Neural progenitor cell (in vitro differentiated cells): ENCODE measurements at regions not wholly inside any gene's neighbourhood (a gene's known extent, or its start where the extent isn't known, plus 50 kb on each side); places are given as distances from the start of the nearest gene placed in this dataset.

Experiments
- DNase-seq: peaks from one replicate; pipeline ENCODE4 v3.0.0-alpha.2; 2016; ENCODE audit warnings: low spot score
- H2AFZ ChIP-seq: fragments of 200-600 bp; sonication (generic); replicated peaks from 2 replicates; pipeline ENCODE4 v1.6.1; 2016; ENCODE audit warnings: antibody characterized with exemption
- H3F3A ChIP-seq: fragments of 200-600 bp; sonication (generic); 2 replicates; pipeline ENCODE4 v1.6.1; 2016; ENCODE audit warnings: antibody characterized with exemption, low read depth
- H3K27ac ChIP-seq: fragments of 200-600 bp; sonication (generic); 2 replicates; pipeline ENCODE4 v1.5.1; 2016; ENCODE audit warnings: mild to moderate bottlenecking
- H3K27me3 ChIP-seq: fragments of 200-600 bp; sonication (generic); 2 replicates; pipeline ENCODE4 v1.6.1; 2016; ENCODE audit warnings: mild to moderate bottlenecking, moderate library complexity
- H3K36me3 ChIP-seq: fragments of 200-600 bp; sonication (generic); 2 replicates; pipeline ENCODE4 v1.5.1; 2016
- H3K4me1 ChIP-seq: fragments of 200-600 bp; sonication (generic); 2 replicates; pipeline ENCODE4 v1.6.1; 2016; ENCODE audit warnings: mixed run types
- H3K4me2 ChIP-seq: fragments of 200-600 bp; sonication (generic); 2 replicates; pipeline ENCODE4 v1.6.1; 2016
- H3K4me3 ChIP-seq: fragments of 200-600 bp; sonication (generic); 2 replicates; pipeline ENCODE4 v1.5.1; 2016
- H3K79me2 ChIP-seq: fragments of 200-600 bp; sonication (generic); 2 replicates; pipeline ENCODE4 v1.6.1; 2016; ENCODE audit warnings: low read depth
- H3K9ac ChIP-seq: fragments of 200-600 bp; sonication (generic); 2 replicates; pipeline ENCODE4 v1.6.1; 2016
- H3K9me3 ChIP-seq: fragments of 200-600 bp; sonication (generic); 2 replicates; pipeline ENCODE4 v1.5.1; 2016; ENCODE audit warnings: low read depth
- H4K20me1 ChIP-seq: fragments of 200-600 bp; sonication (generic); 2 replicates; pipeline ENCODE4 v1.6.1; 2016; ENCODE audit warnings: low read depth
- H3K27ac Mint-ChIP-seq: 3 replicates; pipeline ENCODE4 v1.8.0; 2021; ENCODE audit warnings: mixed read lengths
- H3K27me3 Mint-ChIP-seq: 2 replicates; pipeline ENCODE4 v1.8.0; 2022; ENCODE audit warnings: low read depth, mild to moderate bottlenecking, inconsistent platforms, moderate library complexity, mixed read lengths; ENCODE audit not compliant: insufficient read depth
- H3K36me3 Mint-ChIP-seq: 3 replicates; pipeline ENCODE4 v1.8.0; 2021; ENCODE audit warnings: mixed read lengths
- H3K4me1 Mint-ChIP-seq: 3 replicates; pipeline ENCODE4 v1.8.0; 2021; ENCODE audit warnings: mixed read lengths
- H3K4me3 Mint-ChIP-seq: 3 replicates; pipeline ENCODE4 v1.8.0; 2021; ENCODE audit warnings: mild to moderate bottlenecking, moderate library complexity, mixed read lengths
- H3K9me3 Mint-ChIP-seq: 3 replicates; pipeline ENCODE4 v1.8.0; 2020; ENCODE audit warnings: mixed read lengths
- CTCF ChIP-seq: fragments of 200-600 bp; sonication (generic); IDR thresholded peaks from 2 replicates; pipeline ENCODE4 v1.5.1; 2017; ENCODE audit warnings: antibody characterized with exemption, mild to moderate bottlenecking
- EZH2 ChIP-seq: fragments of 200-600 bp; sonication (generic); IDR thresholded peaks from 2 replicates; pipeline ENCODE4 v1.6.1; 2017; ENCODE audit warnings: antibody characterized with exemption, mild to moderate bottlenecking, moderate library complexity
- EZH2phosphoT487 ChIP-seq: fragments of 200-600 bp; sonication (generic); IDR thresholded peaks from 2 replicates; pipeline ENCODE4 v1.6.1; 2017; ENCODE audit warnings: antibody characterized with exemption

DNA sequence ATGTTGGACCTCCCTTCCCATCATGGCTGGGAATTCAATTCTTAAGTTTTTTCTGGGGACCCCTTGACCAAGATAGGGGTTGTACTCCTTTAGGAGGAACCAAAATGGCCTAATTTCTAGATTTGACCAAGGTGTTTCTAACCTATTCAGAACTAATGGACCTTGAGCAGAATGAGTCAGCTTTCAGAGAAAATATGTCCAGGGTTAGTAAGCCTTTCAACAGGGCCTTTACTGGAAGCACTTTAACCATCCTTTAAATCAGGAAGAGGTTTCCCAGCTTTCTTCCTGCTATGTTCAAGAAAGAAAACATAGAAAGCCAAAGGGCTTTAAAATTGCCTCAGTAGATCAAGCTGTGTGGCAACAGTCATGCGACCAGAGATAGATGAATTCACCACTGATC, 1184.9 kb upstream of the ACVR2A start:
- Mint-ChIP-seq H3K4me3 (no peak overlapping the region), H3K27ac (no peak overlapping the region), H3K9me3 (peaks cover 3% of the 10 kb centered on the region), H3K36me3 (no peaks in the 10 kb centered on the region), H3K4me1 (no peaks in the 10 kb centered on the region), H3K27me3 (no peaks in the 10 kb centered on the region)
- peaks cover 8% of the 10 kb centered on the region for H3K4me1 ChIP-seq
- H3F3A ChIP-seq, result no peaks in the 10 kb centered on the region
- H3K9ac ChIP-seq, result no peak overlapping the region
- no peak for TF ChIP-seq EZH2
- TF ChIP-seq EZH2phosphoT487, result no peak
- TF ChIP-seq CTCF, result no peak
- no peak overlapping the region for H3K4me2 ChIP-seq
- no peak overlapping the region for H3K27ac ChIP-seq
- no peaks in the 10 kb centered on the region for H3K79me2 ChIP-seq
- no peaks in the 10 kb centered on the region for H3K36me3 ChIP-seq
- H4K20me1 ChIP-seq, result no peaks in the 10 kb centered on the region
- no peak overlapping the region for H3K4me3 ChIP-seq
- no peaks in the 10 kb centered on the region for H3K27me3 ChIP-seq
- H2AFZ ChIP-seq, result peak overlapping the region; percentile 21
- no peak for DNase-seq
- H3K9me3 ChIP-seq, result no peaks in the 10 kb centered on the region

DNA sequence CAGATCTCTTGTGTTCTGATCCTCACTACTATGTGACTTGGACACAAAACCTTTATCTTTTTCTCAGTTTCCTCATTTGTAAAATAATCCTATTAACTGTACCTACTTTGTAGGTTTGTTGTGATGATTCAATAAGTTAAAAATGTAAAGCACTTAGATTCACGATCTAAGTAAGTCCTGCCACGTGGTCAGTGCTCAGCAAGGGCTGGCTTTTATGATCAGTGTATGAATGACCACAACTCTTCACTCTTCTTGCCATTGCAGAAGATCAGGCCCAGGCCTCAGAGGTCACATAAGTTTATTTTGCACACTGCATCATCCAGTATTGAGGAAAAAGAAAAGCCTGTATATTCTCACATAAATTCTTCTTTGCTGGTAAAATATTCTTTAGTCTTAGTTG, 1192.5 kb upstream of the ACVR2A start:
- H3K9me3 Mint-ChIP-seq, result no peaks in the 10 kb centered on the region
- no peaks in the 10 kb centered on the region for H3K36me3 Mint-ChIP-seq
- H3K9ac ChIP-seq, result no peak overlapping the region

DNA sequence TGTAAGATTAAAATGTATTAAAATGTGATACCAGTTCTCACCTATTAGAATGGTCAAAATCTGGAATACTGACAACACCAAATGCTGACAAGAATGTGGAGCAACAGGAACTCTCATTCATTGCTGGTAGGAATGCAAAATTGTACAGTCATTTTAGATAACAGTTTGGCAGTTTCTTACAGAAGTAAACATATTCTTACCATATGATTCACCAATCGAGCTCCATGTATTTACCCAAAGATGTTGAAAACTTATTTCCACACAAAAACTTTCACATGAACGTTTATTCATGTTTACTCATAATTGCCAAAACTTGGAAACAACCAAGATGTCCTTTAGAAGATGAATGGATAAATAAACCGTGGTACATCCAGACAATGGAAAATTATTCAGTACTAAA, 1193.5 kb upstream of the ACVR2A start:
- H2AFZ ChIP-seq, result no peak overlapping the region
- DNase-seq, result no peak
- no peaks in the 10 kb centered on the region for H3K27me3 Mint-ChIP-seq
- peaks cover 5% of the 10 kb centered on the region for H3K9me3 ChIP-seq
- H3K36me3 Mint-ChIP-seq, result no peaks in the 10 kb centered on the region
- H3K9me3 Mint-ChIP-seq, result peaks cover 5% of the 10 kb centered on the region
- TF ChIP-seq EZH2 (no peak), EZH2phosphoT487 (no peak), CTCF (no peak)
- H3K4me3 ChIP-seq, result no peak overlapping the region
- H3K27me3 ChIP-seq, result no peaks in the 10 kb centered on the region
- no peaks in the 10 kb centered on the region for H3F3A ChIP-seq
- no peak overlapping the region for H3K27ac Mint-ChIP-seq
- no peaks in the 10 kb centered on the region for H4K20me1 ChIP-seq
- H3K9ac ChIP-seq, result no peak overlapping the region
- H3K4me1 ChIP-seq, result no peaks in the 10 kb centered on the region
- H3K4me3 Mint-ChIP-seq, result no peak overlapping the region
- H3K4me1 Mint-ChIP-seq, result no peaks in the 10 kb centered on the region
- no peaks in the 10 kb centered on the region for H3K36me3 ChIP-seq
- no peaks in the 10 kb centered on the region for H3K79me2 ChIP-seq
- H3K27ac ChIP-seq, result no peak overlapping the region
- no peak overlapping the region for H3K4me2 ChIP-seq

More for the DNA sequence above, 1192.5 kb upstream of the ACVR2A start:
- no peaks in the 10 kb centered on the region for H3K27me3 ChIP-seq
- H3K79me2 ChIP-seq, result no peaks in the 10 kb centered on the region
- H3K4me3 ChIP-seq, result no peak overlapping the region
- H3K27ac ChIP-seq, result no peak overlapping the region
- H3K4me2 ChIP-seq, result no peak overlapping the region
- Mint-ChIP-seq H3K27ac (no peak overlapping the region), H3K27me3 (no peaks in the 10 kb centered on the region), H3K4me1 (no peaks in the 10 kb centered on the region), H3K4me3 (no peak overlapping the region)
- H3K4me1 ChIP-seq, result no peaks in the 10 kb centered on the region
- H2AFZ ChIP-seq, result no peak overlapping the region
- TF ChIP-seq CTCF (no peak), EZH2phosphoT487 (no peak), EZH2 (no peak)
- H3K9me3 ChIP-seq, result peaks cover 5% of the 10 kb centered on the region
- no peak for DNase-seq
- H3F3A ChIP-seq, result no peaks in the 10 kb centered on the region
- H3K36me3 ChIP-seq, result no peaks in the 10 kb centered on the region
- no peaks in the 10 kb centered on the region for H4K20me1 ChIP-seq

- no peaks in the 10 kb centered on the region for H3F3A ChIP-seq
- Mint-ChIP-seq H3K27ac (no peak overlapping the region), H3K4me3 (no peak overlapping the region), H3K4me1 (no peaks in the 10 kb centered on the region), H3K9me3 (peaks cover 11% of the 10 kb centered on the region), H3K36me3 (no peaks in the 10 kb centered on the region), H3K27me3 (peaks cover 2% of the 10 kb centered on the region)
- no peaks in the 10 kb centered on the region for H3K4me1 ChIP-seq
- H3K27me3 ChIP-seq, result no peaks in the 10 kb centered on the region
- TF ChIP-seq CTCF, result no peak
- no peak for TF ChIP-seq EZH2
- no peak for TF ChIP-seq EZH2phosphoT487
- no peak overlapping the region for H2AFZ ChIP-seq
- H3K9ac ChIP-seq, result no peak overlapping the region
- H3K4me3 ChIP-seq, result no peak overlapping the region
- H3K79me2 ChIP-seq, result no peaks in the 10 kb centered on the region
- no peak overlapping the region for H3K4me2 ChIP-seq
- no peak overlapping the region for H3K27ac ChIP-seq
- DNase-seq, result no peak
- no peaks in the 10 kb centered on the region for H4K20me1 ChIP-seq
- H3K9me3 ChIP-seq, result no peaks in the 10 kb centered on the region
- no peaks in the 10 kb centered on the region for H3K36me3 ChIP-seq
Measured at GRCh38 chr2:146642066-146642465, 1202.8 kb upstream of the ACVR2A start.
